B cell (primary cell): ENCODE measurements at regions not wholly inside any gene's neighbourhood (a gene's known extent, or its start where the extent isn't known, plus 50 kb on each side); places are given as distances from the start of the nearest gene placed in this dataset.

Experiments used
- CTCF ChIP-seq: fragments of 200-600 bp; IDR thresholded peaks from one replicate; pipeline ENCODE4 v1.8.0; 2022; ENCODE audit warnings: antibody characterized with exemption, mild to moderate bottlenecking
- EZH2 ChIP-seq: IDR thresholded peaks from 2 replicates; pipeline ENCODE4 v1.6.1; 2012; ENCODE audit warnings: borderline replicate concordance, low read depth, mild to moderate bottlenecking, moderate library complexity, low read length; ENCODE audit not compliant: insufficient read depth, poor library complexity, severe bottlenecking

DNA sequence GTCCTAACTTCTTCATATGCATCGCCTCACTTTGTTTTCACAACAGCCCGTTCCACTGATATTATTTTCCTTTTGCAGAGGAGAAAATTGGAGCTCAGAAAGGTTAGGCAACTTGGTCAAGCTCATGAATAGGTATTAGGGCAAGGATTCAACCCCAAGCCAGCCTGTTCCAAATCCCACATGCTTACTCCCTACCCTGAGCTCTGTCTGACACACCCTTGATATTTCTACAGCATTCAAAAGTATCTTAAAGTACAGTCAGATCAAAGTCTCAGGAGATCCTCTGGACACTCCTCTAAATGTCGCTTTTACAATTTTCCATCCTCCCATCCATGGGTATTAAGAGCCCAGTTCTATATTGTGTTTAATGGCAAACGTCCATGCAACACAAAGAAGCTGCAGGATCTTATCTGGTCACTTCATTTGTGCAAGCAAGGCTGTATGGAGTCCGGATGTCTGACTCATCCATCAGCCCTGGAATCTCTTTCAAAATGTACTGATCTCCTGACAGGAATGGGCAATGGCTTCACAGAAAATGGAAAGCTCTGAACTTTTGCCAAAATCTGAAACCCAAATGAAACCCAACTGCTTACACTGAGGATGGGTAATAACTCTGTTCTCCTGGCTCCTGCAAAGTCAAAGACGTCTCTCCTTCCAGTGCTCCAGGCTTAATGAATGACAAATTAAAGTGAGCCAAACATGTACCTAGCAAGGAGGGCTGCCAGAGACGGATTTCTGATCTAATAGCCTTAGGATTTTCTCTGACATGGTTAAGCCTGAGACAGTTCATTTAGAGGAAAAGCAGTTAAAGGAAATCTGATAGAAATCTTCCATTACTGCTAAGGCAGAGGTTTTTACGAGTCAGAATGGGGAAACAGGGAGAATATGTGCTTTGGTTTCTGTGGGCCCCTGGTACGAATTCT is 230.9 kb upstream of the RORA start:
- TF ChIP-seq CTCF (no peak), EZH2 (no peak)
